ENCODE measurements at regions not wholly inside any gene's neighbourhood (a gene's known extent, or its start where the extent isn't known, plus 50 kb on each side); places are given as distances from the start of the nearest gene placed in this dataset.

DNA sequence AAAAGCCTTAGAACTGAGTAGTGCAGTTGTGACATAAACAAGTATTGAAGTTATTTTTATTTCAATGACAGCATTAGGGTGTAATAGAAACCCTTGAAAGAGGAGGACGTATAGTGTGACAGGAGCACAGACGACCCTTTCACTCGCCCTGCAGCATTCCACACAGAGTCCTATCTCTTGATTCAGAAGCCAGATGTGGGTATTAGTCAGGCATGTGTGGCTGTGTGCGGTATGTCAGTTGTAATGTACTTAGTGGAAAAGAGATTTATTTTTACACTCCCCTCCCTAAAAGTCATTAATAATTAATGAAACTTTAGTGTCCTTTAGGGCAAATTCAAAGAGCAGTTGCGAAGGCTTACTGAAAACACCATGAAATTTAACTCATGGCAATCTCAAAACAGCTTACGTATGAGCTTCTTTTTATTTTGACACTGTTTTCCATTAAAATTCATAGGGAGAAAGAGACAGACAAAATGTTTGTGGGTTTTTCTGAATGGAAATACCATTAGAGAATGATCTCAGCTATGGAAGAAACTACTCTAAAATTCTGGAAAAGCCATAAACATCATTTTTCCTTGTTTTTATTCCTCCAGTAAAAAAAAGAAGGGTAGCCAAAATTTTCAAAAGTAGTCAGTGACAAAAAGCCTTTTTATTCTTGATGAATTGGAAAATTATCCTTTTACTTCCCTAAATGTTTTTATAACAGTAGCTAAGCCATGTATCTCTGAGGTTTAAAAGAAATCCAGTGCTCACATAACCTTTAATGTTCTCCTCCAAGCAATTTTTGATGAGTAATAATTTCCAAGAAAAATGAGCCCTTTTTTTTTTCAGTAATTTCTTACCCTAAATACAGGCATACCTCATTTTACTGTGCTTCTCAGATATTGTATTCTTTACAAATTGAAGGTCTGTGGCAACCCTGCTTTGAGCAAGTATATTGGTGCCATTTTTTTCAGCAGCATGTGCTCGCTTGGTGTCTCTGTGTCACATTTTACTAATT, 84.0 kb upstream of the DSEL start:
- DNase-seq (ENCODE audit: low read depth), result no peak
- H3K4me3 ChIP-seq (ENCODE audit: low read depth, low read length), result no peak overlapping the region
- in situ Hi-C loops (cut with HindIII; ENCODE audit: low sequenced_read_pairs), result no loop called here
- TF ChIP-seq, protein P1, sequence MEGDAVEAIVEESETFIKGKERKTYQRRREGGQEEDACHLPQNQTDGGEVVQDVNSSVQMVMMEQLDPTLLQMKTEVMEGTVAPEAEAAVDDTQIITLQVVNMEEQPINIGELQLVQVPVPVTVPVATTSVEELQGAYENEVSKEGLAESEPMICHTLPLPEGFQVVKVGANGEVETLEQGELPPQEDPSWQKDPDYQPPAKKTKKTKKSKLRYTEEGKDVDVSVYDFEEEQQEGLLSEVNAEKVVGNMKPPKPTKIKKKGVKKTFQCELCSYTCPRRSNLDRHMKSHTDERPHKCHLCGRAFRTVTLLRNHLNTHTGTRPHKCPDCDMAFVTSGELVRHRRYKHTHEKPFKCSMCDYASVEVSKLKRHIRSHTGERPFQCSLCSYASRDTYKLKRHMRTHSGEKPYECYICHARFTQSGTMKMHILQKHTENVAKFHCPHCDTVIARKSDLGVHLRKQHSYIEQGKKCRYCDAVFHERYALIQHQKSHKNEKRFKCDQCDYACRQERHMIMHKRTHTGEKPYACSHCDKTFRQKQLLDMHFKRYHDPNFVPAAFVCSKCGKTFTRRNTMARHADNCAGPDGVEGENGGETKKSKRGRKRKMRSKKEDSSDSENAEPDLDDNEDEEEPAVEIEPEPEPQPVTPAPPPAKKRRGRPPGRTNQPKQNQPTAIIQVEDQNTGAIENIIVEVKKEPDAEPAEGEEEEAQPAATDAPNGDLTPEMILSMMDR (IDR thresholded peaks at IDR 0.05; ENCODE audit: low read depth, low read length, missing control alignments), result no peak

DNA sequence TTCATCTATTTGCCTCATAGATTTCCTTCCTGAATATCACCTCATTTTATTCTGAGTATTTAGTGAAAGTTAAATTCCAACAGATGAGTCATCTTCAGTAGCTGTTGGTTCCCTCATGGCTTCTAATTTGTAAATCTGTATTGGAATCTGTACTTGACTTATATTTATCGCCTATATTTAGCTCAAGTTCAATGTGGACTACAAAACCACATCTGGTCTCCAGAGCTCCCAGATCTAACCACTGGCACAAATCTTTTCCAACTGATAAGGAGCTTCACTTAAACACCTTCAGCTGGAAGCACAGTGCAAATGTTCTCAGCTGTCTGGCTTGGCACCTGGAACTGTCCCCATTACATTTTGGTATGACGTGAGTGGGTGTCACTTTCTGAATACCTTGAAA, 82.8 kb upstream of the DSEL start:
- DNase-seq (ENCODE audit: low read depth), result peak; percentile 11
- no peak overlapping the region for H3K4me3 ChIP-seq (ENCODE audit: low read depth, low read length)
- in situ Hi-C loops (cut with HindIII; ENCODE audit: low sequenced_read_pairs), result no loop called here
- TF ChIP-seq, protein P1 (IDR thresholded peaks at IDR 0.05; ENCODE audit: low read depth, low read length, missing control alignments), result no peak

DNA sequence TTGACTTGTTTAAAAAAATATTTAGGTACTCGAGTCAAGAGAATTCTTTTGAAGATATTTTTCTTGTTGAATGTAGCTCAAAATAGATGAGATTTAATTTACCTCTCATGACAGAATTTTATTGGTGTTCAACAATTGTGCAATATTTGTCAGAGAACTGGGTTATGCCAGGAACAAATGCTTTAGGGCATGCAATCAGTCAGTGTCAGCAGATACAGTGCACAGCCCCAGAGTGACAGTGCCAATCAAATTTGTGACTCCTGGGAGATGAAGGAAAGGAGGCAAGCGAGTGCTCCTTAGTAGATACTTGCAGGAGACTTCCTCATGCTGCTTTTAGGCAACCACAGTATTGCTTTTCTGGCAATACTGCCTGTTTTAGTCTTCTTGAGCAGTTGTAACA, 81.2 kb upstream of the DSEL start:
- in situ Hi-C loops (cut with HindIII; ENCODE audit: low sequenced_read_pairs), result no loop called here
- DNase-seq (ENCODE audit: low read depth), result no peak
- H3K4me3 ChIP-seq (ENCODE audit: low read depth, low read length), result no peak overlapping the region
- TF ChIP-seq, protein P1 (IDR thresholded peaks at IDR 0.05; ENCODE audit: low read depth, low read length, missing control alignments), result no peak

DNA sequence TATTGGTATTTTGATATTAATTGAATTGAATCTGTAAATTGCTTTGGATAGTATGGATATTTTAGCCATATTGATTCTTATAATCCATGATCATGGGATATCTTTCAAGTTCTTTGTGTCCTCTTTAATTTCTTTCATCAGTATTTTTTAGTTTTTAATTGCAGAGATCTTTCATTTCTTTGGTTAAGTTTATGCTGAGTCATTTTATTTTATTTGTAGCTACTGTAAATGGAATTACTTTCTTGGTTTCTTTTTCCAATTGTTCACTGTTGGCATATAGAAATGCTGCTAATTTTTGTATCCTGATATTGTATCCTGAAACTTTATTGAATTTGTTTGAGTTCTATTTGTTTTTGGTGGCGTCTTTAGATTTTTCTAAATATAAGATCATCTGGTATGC, 79.5 kb upstream of the DSEL start:
- no peak overlapping the region for H3K4me3 ChIP-seq (ENCODE audit: low read depth, low read length)
- no peak for DNase-seq (ENCODE audit: low read depth)
- TF ChIP-seq, protein P1 (IDR thresholded peaks at IDR 0.05; ENCODE audit: low read depth, low read length, missing control alignments), result no peak
- in situ Hi-C loops (cut with HindIII; ENCODE audit: low sequenced_read_pairs), result no loop called here

DNA sequence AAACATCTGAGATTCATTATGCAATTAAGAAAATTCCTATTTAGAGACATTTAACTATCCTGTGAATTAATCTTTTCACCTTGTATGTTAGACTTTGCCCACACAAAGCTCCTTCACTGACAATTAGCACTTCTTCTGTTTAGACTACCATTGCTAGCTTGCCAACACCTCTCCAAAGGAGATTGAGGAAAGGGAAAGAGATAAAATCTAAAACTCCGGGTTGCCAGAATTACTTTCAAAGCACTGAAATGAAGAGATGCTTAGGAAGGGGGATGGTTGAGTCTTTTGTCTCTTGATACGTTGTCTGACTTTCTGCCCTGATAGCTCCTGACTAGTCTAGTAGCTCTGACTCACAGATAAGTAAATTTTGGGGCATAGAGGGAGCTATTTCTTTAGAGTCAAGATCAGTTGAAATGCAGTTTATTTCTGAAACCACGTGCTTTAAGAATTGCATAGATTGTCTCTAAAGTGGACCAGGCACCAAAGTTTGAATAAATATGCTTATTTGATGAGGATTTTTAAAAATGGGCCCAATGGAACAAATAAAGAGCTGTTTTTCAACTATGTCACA, 74.1 kb upstream of the DSEL start:
- no peak overlapping the region for H3K4me3 ChIP-seq (ENCODE audit: low read depth, low read length)
- TF ChIP-seq, protein P1 (IDR thresholded peaks at IDR 0.05; ENCODE audit: low read depth, low read length, missing control alignments), result no peak
- no peak for DNase-seq (ENCODE audit: low read depth)
- in situ Hi-C loops (cut with HindIII; ENCODE audit: low sequenced_read_pairs), result no loop called here

DNA sequence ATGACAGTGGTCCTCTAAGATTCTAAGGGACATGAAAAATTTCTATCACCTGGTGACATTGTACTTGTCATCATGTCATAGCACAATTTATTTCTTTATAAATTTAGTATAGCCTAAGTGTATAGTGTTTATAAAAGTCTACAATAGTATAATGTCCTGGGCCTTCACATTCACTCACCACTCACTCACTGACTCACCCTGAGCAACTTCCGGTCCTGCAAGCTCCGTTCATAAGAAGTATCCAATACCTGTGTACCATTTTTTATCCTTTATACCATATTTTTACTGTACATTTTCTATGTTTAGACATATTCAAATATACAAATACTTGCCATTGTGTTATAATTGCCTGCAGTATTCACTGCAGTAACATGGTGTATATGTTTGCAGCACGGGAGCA, 72.8 kb upstream of the DSEL start:
- H3K4me3 ChIP-seq (ENCODE audit: low read depth, low read length), result no peak overlapping the region
- TF ChIP-seq, protein P1 (IDR thresholded peaks at IDR 0.05; ENCODE audit: low read depth, low read length, missing control alignments), result no peak
- no peak for DNase-seq (ENCODE audit: low read depth)
- in situ Hi-C loops (cut with HindIII; ENCODE audit: low sequenced_read_pairs), result no loop called here

All from astrocyte of the cerebellum (primary cell).